HepG2 (cell line): ENCODE measurements at regions not wholly inside any gene's neighbourhood (a gene's known extent, or its start where the extent isn't known, plus 50 kb on each side); places are given as distances from the start of the nearest gene placed in this dataset.

Source experiments
- CTCF ChIP-seq: sonication (generic); formaldehyde crosslinking; IDR thresholded peaks from 2 replicates; pipeline ENCODE4 v1.5.0; 2020; ENCODE audit warnings: mild to moderate bottlenecking, missing genetic modification reagents, moderate library complexity
- FOXA3 ChIP-seq: IDR thresholded peaks from 2 replicates; pipeline ENCODE4 v1.6.1; 2016; ENCODE audit warnings: missing genetic modification reagents, missing compliant biosample characterization
- FOXC1 ChIP-seq: sonication (generic); formaldehyde crosslinking; IDR thresholded peaks from 2 replicates; pipeline ENCODE4 v1.8.0; 2022; ENCODE audit warnings: mild to moderate bottlenecking, missing genetic modification reagents, borderline replicate concordance
- FOXM1 ChIP-seq: sonication (generic); formaldehyde crosslinking; IDR thresholded peaks from 2 replicates; pipeline ENCODE4 v1.5.0; 2020; ENCODE audit warnings: missing genetic modification reagents
- KDM2A ChIP-seq: sonication (generic); formaldehyde crosslinking; IDR thresholded peaks from 2 replicates; pipeline ENCODE4 v1.4.0; 2020; ENCODE audit warnings: low read depth, missing genetic modification reagents, borderline replicate concordance
- MAFG ChIP-seq: sonication (generic); formaldehyde crosslinking; IDR thresholded peaks from 2 replicates; pipeline ENCODE4 v1.5.1; 2020; ENCODE audit warnings: mild to moderate bottlenecking, missing genetic modification reagents
- NFE2L2 ChIP-seq: fragments of 150-350 bp; IDR thresholded peaks from 2 replicates; pipeline ENCODE4 v1.6.1; 2014; ENCODE audit warnings: low read length
- NR2F6 ChIP-seq, 2 experiments: IDR thresholded peaks; 2 replicates each; pipeline ENCODE4 v1.6.1; 2016; ENCODE audit warnings: antibody characterized with exemption in 1 of 2, mild to moderate bottlenecking in 1 of 2
- ZKSCAN5 ChIP-seq: sonication (generic); formaldehyde crosslinking; IDR thresholded peaks from 2 replicates; pipeline ENCODE4 v1.5.1; 2020; ENCODE audit warnings: mild to moderate bottlenecking, missing genetic modification reagents
- ZNF34 ChIP-seq: sonication (generic); formaldehyde crosslinking; IDR thresholded peaks from 2 replicates; pipeline ENCODE4 v1.4.0; 2020; ENCODE audit warnings: mild to moderate bottlenecking, missing genetic modification reagents, borderline replicate concordance
- ZNF768 ChIP-seq: sonication (generic); formaldehyde crosslinking; IDR thresholded peaks from 2 replicates; pipeline ENCODE4 v1.4.0; 2020; ENCODE audit warnings: missing genetic modification reagents
- TF ChIP-seq, protein P1 (sequence below), 2 experiments: sonication (generic) in 1 of 2; formaldehyde crosslinking in 1 of 2; IDR thresholded peaks; 2 replicates each; pipeline versions ENCODE4 v1.5.1 to v1.6.1; 2011 to 2020; ENCODE audit warnings: borderline replicate concordance in 1 of 2, low read depth in 1 of 2, low read length in 1 of 2, mild to moderate bottlenecking in 1 of 2, missing genetic modification reagents in 1 of 2, moderate library complexity in 1 of 2
- TF ChIP-seq, protein P2 (sequence below): sonication (generic); formaldehyde crosslinking; IDR thresholded peaks from 2 replicates; pipeline ENCODE4 v1.5.1; 2020; ENCODE audit warnings: missing genetic modification reagents, mild to moderate bottlenecking, borderline replicate concordance

GRCh38 chr13:40477623-40478608 lies 188.5 kb downstream of the FOXO1 start:
- TF ChIP-seq NR2F6 (IDR thresholded peaks at IDR 0.05): no peak
- TF ChIP-seq NR2F6 (CRISPR knock-in tag; IDR thresholded peaks at IDR 0.05): no peak
- no peak for TF ChIP-seq ZNF34 (CRISPR knock-in tag)
- TF ChIP-seq, protein P1, sequence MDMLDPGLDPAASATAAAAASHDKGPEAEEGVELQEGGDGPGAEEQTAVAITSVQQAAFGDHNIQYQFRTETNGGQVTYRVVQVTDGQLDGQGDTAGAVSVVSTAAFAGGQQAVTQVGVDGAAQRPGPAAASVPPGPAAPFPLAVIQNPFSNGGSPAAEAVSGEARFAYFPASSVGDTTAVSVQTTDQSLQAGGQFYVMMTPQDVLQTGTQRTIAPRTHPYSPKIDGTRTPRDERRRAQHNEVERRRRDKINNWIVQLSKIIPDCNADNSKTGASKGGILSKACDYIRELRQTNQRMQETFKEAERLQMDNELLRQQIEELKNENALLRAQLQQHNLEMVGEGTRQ (IDR thresholded peaks at IDR 0.05; ENCODE audit: low read depth, low read length): no peak
- TF ChIP-seq, protein P1 (CRISPR knock-in tag; IDR thresholded peaks at IDR 0.05; ENCODE audit: borderline replicate concordance): no peak
- TF ChIP-seq FOXA3 (CRISPR knock-in tag): peak; percentile 17; the same call in 1 of the 2 replicates
- TF ChIP-seq ZKSCAN5: no peak
- no peak for TF ChIP-seq FOXC1 (CRISPR knock-in tag)
- TF ChIP-seq CTCF: no peak
- TF ChIP-seq ZNF768: no peak
- TF ChIP-seq MAFG (CRISPR knock-in tag): no peak
- no peak for TF ChIP-seq NFE2L2
- TF ChIP-seq, protein P2, sequence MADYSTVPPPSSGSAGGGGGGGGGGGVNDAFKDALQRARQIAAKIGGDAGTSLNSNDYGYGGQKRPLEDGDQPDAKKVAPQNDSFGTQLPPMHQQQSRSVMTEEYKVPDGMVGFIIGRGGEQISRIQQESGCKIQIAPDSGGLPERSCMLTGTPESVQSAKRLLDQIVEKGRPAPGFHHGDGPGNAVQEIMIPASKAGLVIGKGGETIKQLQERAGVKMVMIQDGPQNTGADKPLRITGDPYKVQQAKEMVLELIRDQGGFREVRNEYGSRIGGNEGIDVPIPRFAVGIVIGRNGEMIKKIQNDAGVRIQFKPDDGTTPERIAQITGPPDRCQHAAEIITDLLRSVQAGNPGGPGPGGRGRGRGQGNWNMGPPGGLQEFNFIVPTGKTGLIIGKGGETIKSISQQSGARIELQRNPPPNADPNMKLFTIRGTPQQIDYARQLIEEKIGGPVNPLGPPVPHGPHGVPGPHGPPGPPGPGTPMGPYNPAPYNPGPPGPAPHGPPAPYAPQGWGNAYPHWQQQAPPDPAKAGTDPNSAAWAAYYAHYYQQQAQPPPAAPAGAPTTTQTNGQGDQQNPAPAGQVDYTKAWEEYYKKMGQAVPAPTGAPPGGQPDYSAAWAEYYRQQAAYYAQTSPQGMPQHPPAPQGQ: no peak
- TF ChIP-seq FOXM1 (CRISPR knock-in tag): no peak
- no peak for TF ChIP-seq KDM2A (CRISPR knock-in tag)
